Ammon's horn (tissue), 1 donor: ENCODE measurements at regions not wholly inside any gene's neighbourhood (a gene's known extent, or its start where the extent isn't known, plus 50 kb on each side); places are given as distances from the start of the nearest gene placed in this dataset.
"Not testable (repeated sequence)": the region's sequence is repeated elsewhere in the genome, so short reads cannot be mapped to it uniquely, and the experiment has no call there.

Source experiments
- DNase-seq: peaks from one replicate; pipeline ENCODE4 v3.0.0-alpha.2; 2016; ENCODE audit warnings: low spot score

DNA sequence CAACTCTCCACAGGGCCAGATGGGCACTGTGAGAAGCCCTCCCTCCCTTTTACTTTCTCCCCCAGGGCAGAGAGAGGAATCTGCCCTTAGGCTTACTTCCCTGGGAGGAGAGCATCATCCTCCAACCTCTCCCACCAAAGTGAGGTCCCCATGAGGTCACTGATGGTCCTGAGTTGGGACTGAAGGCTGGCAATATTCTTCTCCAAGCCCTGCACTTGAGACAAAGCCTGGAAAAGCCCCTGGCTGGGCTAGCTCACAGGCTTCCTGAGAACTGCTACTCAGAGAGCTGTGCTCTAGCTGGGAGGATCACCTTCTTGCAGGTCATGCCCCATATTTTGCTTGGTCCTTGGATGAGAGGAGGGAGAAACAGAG is 110.0 kb upstream of the MEF2A start:
- no peak for DNase-seq

GRCh38 chr15:99464137-99464536 is 101.6 kb upstream of the MEF2A start:
- no peak for DNase-seq

DNA sequence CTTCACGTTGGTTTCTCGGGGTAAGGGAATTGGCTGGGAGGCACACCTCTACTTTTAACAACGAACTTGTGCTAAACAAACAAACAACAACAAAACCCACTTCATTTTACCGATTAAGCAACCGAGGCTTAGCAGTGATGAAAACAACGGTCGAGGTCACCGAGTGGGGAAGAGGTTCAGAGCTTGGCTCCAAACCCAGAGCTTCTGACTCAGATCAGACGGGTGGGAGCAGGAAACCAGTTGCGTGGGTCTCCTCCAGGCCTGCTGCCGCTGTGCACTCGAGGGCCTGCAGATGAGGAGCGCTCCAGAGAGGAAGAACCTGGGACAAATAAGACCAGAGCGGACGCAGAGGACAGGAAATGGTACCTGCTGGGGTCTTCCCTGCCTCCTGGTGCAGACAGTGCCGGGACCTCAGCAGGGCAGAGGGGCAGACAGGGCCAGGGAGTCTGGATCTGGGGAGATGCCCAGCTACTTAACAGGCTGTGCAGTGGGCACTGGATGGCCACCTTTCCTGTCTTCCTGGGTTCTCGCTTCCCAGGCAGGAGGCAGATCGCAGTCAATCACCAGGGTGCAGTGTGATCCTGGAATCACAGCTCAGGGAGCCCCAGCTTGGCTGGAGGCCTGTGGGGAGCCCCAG is 99.0 kb upstream of the MEF2A start:
- no peak for DNase-seq

GRCh38 chr15:99467338-99467720 is 98.5 kb upstream of the MEF2A start:
- DNase-seq: no peak

- no peak for DNase-seq
Measured at GRCh38 chr15:99467853-99468464, 97.8 kb upstream of the MEF2A start.

- not testable (repeated sequence) for DNase-seq
Measured at GRCh38 chr15:99470204-99470603, 95.6 kb upstream of the MEF2A start.

DNA sequence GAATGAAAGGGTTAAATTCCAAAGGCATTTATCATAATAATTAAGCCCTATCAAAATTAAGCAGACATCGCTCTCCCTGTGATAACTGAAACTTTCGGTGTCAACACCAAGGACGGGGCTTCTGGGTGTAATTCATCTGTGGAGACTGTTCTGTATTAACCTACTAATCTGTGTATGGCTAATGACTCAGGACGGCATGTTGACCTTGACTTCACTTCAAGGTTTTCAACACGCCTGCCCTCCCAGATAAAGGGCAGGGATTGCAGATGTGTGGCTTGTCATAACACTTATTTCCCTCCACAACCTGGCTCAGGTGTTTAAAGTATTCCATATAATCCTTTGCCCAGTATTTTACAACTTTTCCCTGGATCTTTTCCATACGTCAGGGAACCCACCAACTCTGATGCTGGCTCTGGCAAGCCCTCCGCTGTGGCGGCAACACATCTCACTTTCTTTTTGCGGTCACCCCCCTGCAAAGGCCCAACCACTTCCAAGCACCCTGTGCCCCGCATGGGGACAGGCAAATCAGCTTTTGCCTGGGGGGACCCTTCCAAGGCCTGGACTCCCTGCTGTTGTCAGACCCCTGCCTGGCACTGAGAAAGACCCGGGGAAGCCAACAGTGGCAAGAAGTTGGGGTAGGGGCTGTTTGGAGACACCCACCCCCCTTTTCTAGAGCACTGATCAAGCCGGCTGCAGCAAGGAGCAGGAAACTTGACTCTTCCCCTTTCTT is 93.2 kb upstream of the MEF2A start:
- DNase-seq: no peak

GRCh38 chr15:99473981-99474906 is 91.5 kb upstream of the MEF2A start:
- DNase-seq: peak; percentile 64

- DNase-seq: no peak
Measured at GRCh38 chr15:99474909-99475753, 90.7 kb upstream of the MEF2A start.

DNA sequence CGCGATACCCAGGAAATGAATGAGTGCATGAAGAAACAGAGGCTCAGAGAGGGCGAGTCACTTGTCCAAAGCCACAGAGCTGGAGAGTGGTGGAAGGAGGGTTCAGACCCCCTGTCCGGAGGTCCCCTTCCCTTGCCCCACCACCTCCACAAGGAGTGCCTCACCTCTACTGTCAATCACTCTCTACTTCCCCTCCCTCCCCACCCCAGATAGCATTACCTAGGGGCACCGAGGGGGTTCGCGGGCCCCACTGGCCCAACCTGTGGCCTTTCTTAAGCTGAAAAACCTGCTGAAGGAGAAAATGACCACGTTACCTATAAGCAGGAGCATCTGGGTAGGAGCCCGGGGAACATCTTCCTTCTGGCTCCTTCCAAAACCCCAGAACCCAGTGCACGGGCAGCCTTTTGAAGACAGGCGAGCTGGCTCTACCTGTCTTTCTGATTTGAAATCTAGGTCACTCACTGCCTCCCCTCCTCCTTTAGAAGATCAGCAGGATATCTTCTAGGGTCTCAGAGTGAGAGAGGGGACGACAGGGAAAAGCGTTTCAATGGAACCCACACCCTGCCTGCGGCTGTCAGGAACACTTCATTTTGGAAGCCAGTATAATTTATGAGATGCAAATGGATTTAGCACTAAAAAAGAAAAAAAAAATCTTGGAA is 89.9 kb upstream of the MEF2A start:
- no peak for DNase-seq

GRCh38 chr15:99476413-99477222 is 89.2 kb upstream of the MEF2A start:
- DNase-seq: peak; percentile 63

GRCh38 chr15:99477791-99478471 is 87.9 kb upstream of the MEF2A start:
- DNase-seq: no peak

GRCh38 chr15:99478977-99479376 is 86.8 kb upstream of the MEF2A start:
- DNase-seq: no peak

DNA sequence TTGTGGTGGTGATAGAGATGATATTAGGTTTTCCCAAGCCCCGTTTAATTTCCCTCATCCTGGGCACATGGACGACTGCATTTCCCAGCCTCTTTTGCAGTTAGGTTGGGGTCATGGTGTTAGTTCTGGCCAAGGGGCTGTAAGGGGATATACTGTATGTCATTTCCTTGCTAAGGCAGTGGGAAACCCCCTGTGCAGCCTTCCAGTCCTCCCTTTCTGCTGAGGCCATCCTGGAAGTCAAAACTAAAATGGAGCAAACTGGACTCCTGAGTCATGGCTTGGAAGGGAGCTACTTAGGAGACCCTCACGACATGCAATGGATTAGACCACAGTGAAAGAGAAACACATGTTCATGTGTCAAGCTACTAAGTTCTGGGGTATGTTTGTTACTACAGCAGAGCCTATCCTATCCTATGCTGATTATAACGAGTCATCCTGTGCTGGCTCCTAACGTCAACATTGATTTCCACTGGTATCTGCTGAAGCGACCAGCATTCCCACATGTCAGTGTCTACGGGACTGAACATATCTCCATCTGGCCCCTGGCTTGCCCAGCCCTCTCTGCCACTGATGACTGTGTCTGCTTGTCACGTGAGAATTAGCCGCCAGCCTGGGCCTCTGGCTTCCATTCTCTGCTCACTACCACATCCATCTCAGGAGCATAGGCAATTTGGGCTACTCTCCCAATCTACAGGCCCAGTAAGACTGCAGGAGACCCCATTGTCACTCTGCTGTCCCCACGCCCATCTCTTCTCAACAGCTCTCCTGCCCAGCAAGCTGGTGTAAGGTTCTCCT is 85.6 kb upstream of the MEF2A start:
- DNase-seq: no peak

GRCh38 chr15:99481113-99481950 is 84.5 kb upstream of the MEF2A start:
- no peak for DNase-seq

DNA sequence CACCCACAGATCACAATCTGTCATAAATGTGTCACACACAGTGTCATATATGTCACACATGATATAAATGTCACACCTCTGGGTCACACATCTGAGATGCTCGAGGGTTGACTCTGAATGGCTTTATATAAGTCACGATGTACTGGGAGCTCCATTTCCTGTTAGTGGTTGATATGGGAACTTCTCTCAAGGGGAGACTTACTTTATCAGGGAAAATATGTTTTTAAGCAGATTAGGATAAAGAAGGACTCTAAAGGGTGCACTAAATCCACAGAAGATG is 83.9 kb upstream of the MEF2A start:
- DNase-seq: no peak

DNA sequence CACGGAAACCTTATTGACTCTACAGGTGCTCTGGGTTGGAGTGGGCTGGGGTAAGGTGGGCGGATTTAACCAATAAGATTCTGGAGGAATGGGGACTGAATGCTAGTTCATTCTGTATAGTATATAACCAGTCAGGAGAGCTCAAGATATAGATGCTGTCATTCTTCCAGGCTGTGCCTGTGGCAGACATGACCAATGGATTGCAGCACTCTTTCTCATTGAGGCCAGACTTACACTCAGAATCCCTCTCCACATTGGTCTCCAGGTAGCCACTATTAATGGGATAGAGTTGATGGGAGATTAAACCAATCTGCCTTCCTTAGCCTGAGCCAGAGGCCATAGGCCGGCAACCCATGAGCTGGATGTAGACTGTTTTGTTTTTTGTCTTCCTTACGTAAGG is 82.8 kb upstream of the MEF2A start:
- no peak for DNase-seq
